Vagina (tissue), 2 donors: ENCODE measurements at regions not wholly inside any gene's neighbourhood (a gene's known extent, or its start where the extent isn't known, plus 50 kb on each side); places are given as distances from the start of the nearest gene placed in this dataset.

Experiments used
- DNase-seq, 2 donors: peaks; one replicate each; pipeline ENCODE4 v3.0.0-alpha.2; 2017; ENCODE audit errors: extremely low spot score in 2 of 2
- H3K27ac ChIP-seq: fragments of 200-600 bp; sonication (generic); one replicate; pipeline ENCODE4 v1.5.1; 2019
- H3K27me3 ChIP-seq: fragments of 200-600 bp; sonication (generic); one replicate; pipeline ENCODE4 v1.5.1; 2019
- H3K36me3 ChIP-seq, 2 donors: fragments of 200-600 bp; sonication (generic); one replicate each; pipeline ENCODE4 v1.5.1; 2017 to 2019
- H3K4me1 ChIP-seq: fragments of 200-600 bp; sonication (generic); one replicate; pipeline ENCODE4 v1.5.1; 2019
- H3K4me3 ChIP-seq, 2 donors: fragments of 200-600 bp; sonication (generic); 1 replicate in 1 of 2; 2 replicates in 1 of 2; pipeline ENCODE4 v1.5.1; 2016 to 2019
- H3K9me3 ChIP-seq: fragments of 200-600 bp; sonication (generic); one replicate; pipeline ENCODE4 v1.5.1; 2019
- CTCF ChIP-seq, 3 experiments: fragments of 450-650 bp in 2 of 3; fragments of 200-600 bp in 1 of 3; sonication (generic) in 1 of 3; IDR thresholded peaks; one replicate each; pipeline ENCODE4 v1.5.1; 2017 to 2019; ENCODE audit warnings: antibody characterized with exemption in 3 of 3, mild to moderate bottlenecking in 2 of 3, moderate library complexity in 2 of 3
- POLR2A ChIP-seq, 2 donors: fragments of 450-650 bp; IDR thresholded peaks; one replicate each; pipeline ENCODE4 v1.6.1; 2017; ENCODE audit warnings: antibody characterized with exemption in 2 of 2, mild to moderate bottlenecking in 2 of 2, moderate library complexity in 2 of 2
- POLR2AphosphoS5 ChIP-seq, 2 donors: sonication (generic); formaldehyde crosslinking; IDR thresholded peaks; one replicate each; pipeline ENCODE4 v1.9.0; 2017; ENCODE audit warnings: antibody characterized with exemption in 2 of 2, mild to moderate bottlenecking in 2 of 2, low read depth in 1 of 2; ENCODE audit not compliant: insufficient read depth in 1 of 2
- intact Hi-C: fragments of 100-400 bp; cut with DNase I; formaldehyde crosslinking; loops from one replicate; pipeline ENCODE4 v1.15.1; 2023

- no peaks in the 10 kb centered on the region for H3K9me3 ChIP-seq
- no peak overlapping the region for H3K4me3 ChIP-seq
- H3K27ac ChIP-seq: no peak overlapping the region
- peak in 1 of 2 donors; percentile 77 for DNase-seq
- intact Hi-C loops: no loop called here
- no peaks in the 10 kb centered on the region for H3K27me3 ChIP-seq
- TF ChIP-seq POLR2A (IDR thresholded peaks at IDR 0.05) (no peak), CTCF (IDR thresholded peaks at IDR 0.05) (no peak), POLR2AphosphoS5 (IDR thresholded peaks at IDR 0.05; ENCODE audit: insufficient read depth in 1 of 2, low read depth in 1 of 2) (no peak)
- H3K4me1 ChIP-seq: no peaks in the 10 kb centered on the region
- H3K36me3 ChIP-seq: no peaks in the 10 kb centered on the region
Observed at GRCh38 chr15:66875588-66876420, 173.8 kb downstream of the SMAD6 start.

GRCh38 chr15:66876421-66876730 lies 174.3 kb downstream of the SMAD6 start:
- Histone ChIP-seq H3K4me1 (no peaks in the 10 kb centered on the region), H3K9me3 (no peaks in the 10 kb centered on the region), H3K27ac (no peak overlapping the region), H3K36me3 (no peaks in the 10 kb centered on the region), H3K4me3 (no peak overlapping the region), H3K27me3 (no peaks in the 10 kb centered on the region)
- intact Hi-C loops: no loop called here
- TF ChIP-seq POLR2A (IDR thresholded peaks at IDR 0.05): no peak
- TF ChIP-seq CTCF (IDR thresholded peaks at IDR 0.05): no peak
- TF ChIP-seq POLR2AphosphoS5 (IDR thresholded peaks at IDR 0.05; ENCODE audit: insufficient read depth in 1 of 2, low read depth in 1 of 2): no peak
- DNase-seq: no peak

- no peaks in the 10 kb centered on the region for H3K27me3 ChIP-seq
- no peak overlapping the region for H3K27ac ChIP-seq
- peaks cover 4% of the 10 kb centered on the region for H3K4me1 ChIP-seq
- DNase-seq: peak in 1 of 2 donors; percentile 64
- H3K4me3 ChIP-seq: no peak overlapping the region
- intact Hi-C loops: no loop called here
- no peaks in the 10 kb centered on the region for H3K36me3 ChIP-seq
- no peaks in the 10 kb centered on the region for H3K9me3 ChIP-seq
- TF ChIP-seq CTCF (IDR thresholded peaks at IDR 0.05) (no peak), POLR2A (IDR thresholded peaks at IDR 0.05) (no peak), POLR2AphosphoS5 (IDR thresholded peaks at IDR 0.05; ENCODE audit: insufficient read depth in 1 of 2, low read depth in 1 of 2) (no peak)
Observed at GRCh38 chr15:66876731-66877476, 174.9 kb downstream of the SMAD6 start.

- no peak overlapping the region for H3K27ac ChIP-seq
- DNase-seq: peak in 1 of 2 donors; percentile 79
- no peaks in the 10 kb centered on the region for H3K36me3 ChIP-seq
- TF ChIP-seq CTCF (IDR thresholded peaks at IDR 0.05) (no peak), POLR2A (IDR thresholded peaks at IDR 0.05) (no peak), POLR2AphosphoS5 (IDR thresholded peaks at IDR 0.05; ENCODE audit: insufficient read depth in 1 of 2, low read depth in 1 of 2) (no peak)
- H3K9me3 ChIP-seq: no peaks in the 10 kb centered on the region
- H3K4me3 ChIP-seq: no peak overlapping the region
- intact Hi-C loops: no loop called here
- peaks cover 12% of the 10 kb centered on the region for H3K4me1 ChIP-seq
- H3K27me3 ChIP-seq: no peaks in the 10 kb centered on the region
Observed at GRCh38 chr15:66877477-66878271, 175.6 kb downstream of the SMAD6 start.
